ENCODE measurements at regions not wholly inside any gene's neighbourhood (a gene's known extent, or its start where the extent isn't known, plus 50 kb on each side); places are given as distances from the start of the nearest gene placed in this dataset.

- TF ChIP-seq CTCF (IDR thresholded peaks at IDR 0.05; ENCODE audit: poor library complexity) = no peak
- TF ChIP-seq EZH2phosphoT487 (IDR thresholded peaks at IDR 0.05; ENCODE audit: low read depth, severe bottlenecking, unreplicated experiment) = no peak
These were observed 250.6 kb downstream of the MBNL1 start for GRCh38 chr3:152519376-152519775.

All from hepatocyte (in vitro differentiated cells).